HUES6 (cell line): ENCODE measurements at regions not wholly inside any gene's neighbourhood (a gene's known extent, or its start where the extent isn't known, plus 50 kb on each side); places are given as distances from the start of the nearest gene placed in this dataset.

ENCODE experiments used
- H3K27ac ChIP-seq: 2 replicates; pipeline ENCODE4 v1.7.0; 2013; ENCODE audit warnings: low read depth, mild to moderate bottlenecking, low read length, inconsistent platforms
- H3K27me3 ChIP-seq: 2 replicates; pipeline ENCODE4 v1.6.1; 2013; ENCODE audit warnings: low read length; ENCODE audit not compliant: control insufficient read depth, insufficient read depth
- H3K36me3 ChIP-seq: 2 replicates; pipeline ENCODE4 v1.6.1; 2013; ENCODE audit warnings: low read length; ENCODE audit not compliant: control insufficient read depth, insufficient read depth
- H3K4me1 ChIP-seq: 2 replicates; pipeline ENCODE4 v1.6.1; 2013; ENCODE audit warnings: low read length; ENCODE audit not compliant: control insufficient read depth, insufficient read depth
- H3K4me3 ChIP-seq: 2 replicates; pipeline ENCODE4 v1.5.1; 2013; ENCODE audit warnings: low read depth, low read length
- H3K9ac ChIP-seq: one replicate; pipeline ENCODE4 v1.6.1; 2013; ENCODE audit warnings: mild to moderate bottlenecking, low read length
- H3K9me3 ChIP-seq: 2 replicates; pipeline ENCODE4 v1.6.1; 2013; ENCODE audit warnings: low read depth, low read length; ENCODE audit not compliant: control insufficient read depth, insufficient read depth

GRCh38 chr15:92525758-92526245 is 129.8 kb downstream of the FAM174B start:
- no peak overlapping the region for H3K4me3 ChIP-seq
- H3K9ac ChIP-seq: no peak overlapping the region
- peaks cover 2% of the 10 kb centered on the region for H3K4me1 ChIP-seq
- H3K27ac ChIP-seq: no peak overlapping the region
- H3K9me3 ChIP-seq: peaks cover 15% of the 10 kb centered on the region
- H3K36me3 ChIP-seq: peaks cover 45% of the 10 kb centered on the region; the same call in 1 of the 2 replicates
- H3K27me3 ChIP-seq: no peaks in the 10 kb centered on the region

GRCh38 chr15:92524874-92525565 is 130.6 kb downstream of the FAM174B start:
- H3K9me3 ChIP-seq: peaks cover 18% of the 10 kb centered on the region
- no peak overlapping the region for H3K27ac ChIP-seq
- peaks cover 2% of the 10 kb centered on the region for H3K4me1 ChIP-seq
- H3K4me3 ChIP-seq: no peak overlapping the region
- peaks cover 38% of the 10 kb centered on the region; the same call in 1 of the 2 replicates for H3K36me3 ChIP-seq
- H3K9ac ChIP-seq: no peak overlapping the region
- no peaks in the 10 kb centered on the region for H3K27me3 ChIP-seq

DNA sequence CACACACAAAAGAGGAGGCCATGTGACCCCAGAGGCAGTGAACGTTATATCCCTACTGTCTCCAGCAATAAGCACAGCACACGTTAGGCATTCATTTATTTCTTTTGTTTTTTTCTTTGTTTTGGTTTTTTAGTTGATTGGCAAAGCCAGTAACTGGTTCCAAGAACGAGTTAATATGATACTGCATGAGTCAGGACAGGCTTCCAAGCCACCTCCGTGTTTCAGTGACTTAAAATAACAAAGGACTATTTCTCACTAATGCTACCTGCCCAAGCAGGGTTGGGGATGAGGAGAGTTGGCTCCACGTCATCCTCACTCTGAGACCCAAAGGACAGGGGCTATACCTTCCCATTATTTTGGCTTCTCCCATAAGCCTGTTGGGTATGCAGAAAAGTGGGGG is 130.5 kb downstream of the ST8SIA2 start:
- H3K9me3 ChIP-seq: peaks cover 11% of the 10 kb centered on the region
- no peaks in the 10 kb centered on the region for H3K27me3 ChIP-seq
- H3K36me3 ChIP-seq: peaks cover 34% of the 10 kb centered on the region; the same call in 1 of the 2 replicates
- H3K4me3 ChIP-seq: no peak overlapping the region
- peaks cover 2% of the 10 kb centered on the region for H3K4me1 ChIP-seq
- no peak overlapping the region for H3K9ac ChIP-seq
- no peak overlapping the region for H3K27ac ChIP-seq

GRCh38 chr15:92523176-92523575 is 129.5 kb downstream of the ST8SIA2 start:
- H3K27me3 ChIP-seq: no peaks in the 10 kb centered on the region
- no peak overlapping the region; the same call in 1 of the 2 replicates for H3K27ac ChIP-seq
- H3K9ac ChIP-seq: no peak overlapping the region
- H3K4me1 ChIP-seq: peaks cover 2% of the 10 kb centered on the region
- H3K4me3 ChIP-seq: no peak overlapping the region
- peaks cover 5% of the 10 kb centered on the region; the same call in 1 of the 2 replicates for H3K9me3 ChIP-seq
- H3K36me3 ChIP-seq: peaks cover 31% of the 10 kb centered on the region; the same call in 1 of the 2 replicates

GRCh38 chr15:92521624-92522008 is 127.9 kb downstream of the ST8SIA2 start:
- no peak overlapping the region for H3K9ac ChIP-seq

DNA sequence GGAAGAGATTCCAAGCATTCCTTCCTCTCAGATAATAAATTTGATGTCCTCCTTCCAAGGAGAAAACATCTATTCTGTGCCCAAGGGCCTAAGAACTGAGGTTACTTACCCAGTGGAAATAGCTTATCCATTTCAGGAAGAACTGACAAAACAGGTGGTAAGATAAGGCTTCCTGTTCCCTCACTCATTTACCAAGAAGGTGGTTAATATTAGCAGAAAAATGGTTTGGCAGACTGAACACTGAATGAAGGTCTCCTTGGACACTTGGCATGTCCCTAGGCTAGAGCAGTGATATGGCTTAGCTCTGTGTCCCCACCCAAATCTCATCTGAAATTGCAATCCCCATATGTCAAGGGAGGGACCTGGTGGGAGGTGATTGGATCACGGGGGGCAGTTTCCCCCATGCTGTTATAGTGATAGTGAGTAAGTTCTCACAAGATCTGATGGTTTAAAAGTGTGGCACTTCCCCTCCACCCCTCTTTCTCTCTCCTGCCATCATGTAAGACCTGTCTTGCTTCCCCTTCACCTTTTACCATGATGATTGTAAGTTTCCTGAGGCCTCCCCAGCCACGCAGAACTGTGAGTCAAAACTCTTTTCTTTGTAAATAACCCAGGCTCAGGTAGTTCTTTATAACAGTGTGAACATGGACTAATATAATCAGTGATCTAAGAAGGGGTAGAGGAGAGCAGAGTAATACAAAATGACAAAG is 127.4 kb downstream of the ST8SIA2 start:
- H3K9me3 ChIP-seq: peaks cover 3% of the 10 kb centered on the region; the same call in 1 of the 2 replicates
- H3K4me3 ChIP-seq: no peak overlapping the region
- H3K27ac ChIP-seq: no peak overlapping the region; the same call in 1 of the 2 replicates
- H3K4me1 ChIP-seq: peaks cover 2% of the 10 kb centered on the region
- no peaks in the 10 kb centered on the region for H3K27me3 ChIP-seq
- no peak overlapping the region for H3K9ac ChIP-seq
- peaks cover 27% of the 10 kb centered on the region; the same call in 1 of the 2 replicates for H3K36me3 ChIP-seq

More at GRCh38 chr15:92521624-92522008, 127.9 kb downstream of the ST8SIA2 start:
- Histone ChIP-seq H3K9me3 (peaks cover 3% of the 10 kb centered on the region; the same call in 1 of the 2 replicates), H3K4me3 (no peak overlapping the region), H3K4me1 (peaks cover 2% of the 10 kb centered on the region), H3K27ac (no peak overlapping the region), H3K36me3 (peaks cover 29% of the 10 kb centered on the region; the same call in 1 of the 2 replicates), H3K27me3 (no peaks in the 10 kb centered on the region)

DNA sequence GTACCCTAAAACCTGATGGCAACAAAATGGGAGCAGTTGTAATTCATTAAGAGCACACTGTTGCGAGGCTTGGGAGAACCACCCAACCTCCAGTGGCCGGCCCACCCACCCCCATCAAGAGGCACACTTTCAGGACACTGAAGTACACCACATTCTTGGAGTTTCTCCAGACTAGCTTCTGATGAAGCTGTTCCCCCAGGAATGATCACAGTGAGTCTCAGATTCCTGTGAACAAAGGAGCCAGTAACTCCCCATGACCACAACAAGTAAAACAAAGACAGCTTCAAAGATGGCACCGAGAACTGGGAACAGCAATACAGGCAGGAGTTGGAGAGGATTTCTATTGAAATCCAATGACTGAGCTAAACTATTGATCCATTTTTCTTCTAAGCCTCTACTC is 126.0 kb downstream of the ST8SIA2 start:
- peaks cover 2% of the 10 kb centered on the region for H3K4me1 ChIP-seq
- H3K9ac ChIP-seq: no peak overlapping the region
- H3K27ac ChIP-seq: no peak overlapping the region
- H3K36me3 ChIP-seq: peaks cover 31% of the 10 kb centered on the region; the same call in 1 of the 2 replicates
- H3K27me3 ChIP-seq: no peaks in the 10 kb centered on the region
- H3K4me3 ChIP-seq: no peak overlapping the region
- H3K9me3 ChIP-seq: peaks cover 3% of the 10 kb centered on the region; the same call in 1 of the 2 replicates
